IMR-90 (cell line): ENCODE measurements at regions not wholly inside any gene's neighbourhood (a gene's known extent, or its start where the extent isn't known, plus 50 kb on each side); places are given as distances from the start of the nearest gene placed in this dataset.

ENCODE experiments used
- ATAC-seq: fragments of 200-7000 bp; cut with Tn5 transposase; 2 replicates; pipeline ENCODE4 v1.9.1; 2020; ENCODE audit warnings: low read depth, mild to moderate bottlenecking, moderate library complexity
- BruUV-seq: library from RNA; stranded (reverse); fragments of 400-500 nt; replicated peaks from 2 replicates; lab custom pipeline; 2021; lab: Mats Ljungman, UMichigan
- CTCF ChIA-PET: fragments of 300-600 bp; formaldehyde crosslinking; extraction: SDS; loops from one replicate; lab custom pipeline; 2021; ENCODE audit warnings: antibody characterized with exemption; lab: Yijun Ruan, JAX
- POLR2A ChIA-PET: fragments of 300-600 bp; sonication (Branson Sonifier 250); formaldehyde crosslinking; loops from one replicate; lab custom pipeline; 2022; ENCODE audit warnings: antibody characterized with exemption; ENCODE audit not compliant: unreplicated experiment; lab: Charles Lee
- DNase-seq: peaks from one replicate; pipeline ENCODE4 v3.0.0; 2013
- H2AFZ ChIP-seq: replicated peaks from 2 replicates; pipeline ENCODE3; 2013; ENCODE audit warnings: low read length, mild to moderate bottlenecking; ENCODE audit not compliant: poor library complexity
- H2AK5ac ChIP-seq: 2 replicates; pipeline ENCODE4 v1.6.1; 2013; ENCODE audit warnings: low read depth, low read length, inconsistent platforms
- H2AK9ac ChIP-seq: replicated peaks from 2 replicates; pipeline ENCODE3; 2013; ENCODE audit warnings: mild to moderate bottlenecking, low read depth, low read length, moderate library complexity; ENCODE audit not compliant: poor library complexity
- H2BK120ac ChIP-seq: 2 replicates; pipeline ENCODE4 v1.6.1; 2013; ENCODE audit warnings: low read depth, low read length, inconsistent platforms
- H2BK15ac ChIP-seq: 3 replicates; pipeline ENCODE4 v1.6.1; 2013; ENCODE audit warnings: low read depth, low read length, inconsistent platforms
- H2BK20ac ChIP-seq: 2 replicates; pipeline ENCODE4 v1.6.1; 2013; ENCODE audit warnings: low read depth, mild to moderate bottlenecking, inconsistent platforms, low read length, moderate library complexity
- H2BK5ac ChIP-seq: 2 replicates; pipeline ENCODE4 v1.6.1; 2013; ENCODE audit warnings: mild to moderate bottlenecking, low read depth, low read length, inconsistent platforms; ENCODE audit not compliant: poor library complexity, severe bottlenecking
- H3K14ac ChIP-seq: replicated peaks from 2 replicates; pipeline ENCODE4 v1.6.1; 2013; ENCODE audit warnings: low read depth, low read length, inconsistent platforms
- H3K18ac ChIP-seq: 2 replicates; pipeline ENCODE4 v1.6.1; 2013; ENCODE audit warnings: low read depth, low read length, control low read depth
- H3K23ac ChIP-seq: 2 replicates; pipeline ENCODE4 v1.6.1; 2013; ENCODE audit warnings: low read depth, low read length, inconsistent platforms
- H3K27ac ChIP-seq: 2 replicates; pipeline ENCODE4 v1.5.1; 2013; ENCODE audit warnings: mild to moderate bottlenecking, control low read depth, low read length; ENCODE audit not compliant: insufficient read depth
- H3K27me3 ChIP-seq: 2 replicates; pipeline ENCODE4 v1.6.1; 2013; ENCODE audit warnings: low read length; ENCODE audit not compliant: control insufficient read depth, insufficient read depth
- H3K36me3 ChIP-seq: 2 replicates; pipeline ENCODE4 v1.6.1; 2013; ENCODE audit warnings: low read length, mixed read lengths; ENCODE audit not compliant: control insufficient read depth, insufficient read depth
- H3K4ac ChIP-seq: 2 replicates; pipeline ENCODE4 v1.6.1; 2013; ENCODE audit warnings: low read depth, low read length, inconsistent platforms
- H3K4me1 ChIP-seq: 2 replicates; pipeline ENCODE4 v1.6.1; 2013; ENCODE audit warnings: low read length, mixed read lengths; ENCODE audit not compliant: control insufficient read depth, insufficient read depth
- H3K4me2 ChIP-seq: 2 replicates; pipeline ENCODE4 v1.6.1; 2013; ENCODE audit warnings: low read depth, mild to moderate bottlenecking, control low read depth, low read length, moderate library complexity
- H3K4me3 ChIP-seq: 2 replicates; pipeline ENCODE4 v1.5.1; 2013; ENCODE audit warnings: low read depth, mild to moderate bottlenecking, control low read depth, low read length, moderate library complexity; ENCODE audit not compliant: insufficient read depth
- H3K56ac ChIP-seq: 2 replicates; pipeline ENCODE4 v1.6.1; 2013; ENCODE audit warnings: low read length, inconsistent platforms; ENCODE audit not compliant: insufficient read depth; ENCODE audit errors: extremely low read depth
- H3K79me1 ChIP-seq, 2 experiments: 2 replicates each; pipeline ENCODE4 v1.6.1; 2013; ENCODE audit warnings: low read length in 2 of 2, inconsistent platforms in 1 of 2, low read depth in 1 of 2
- H3K9ac ChIP-seq: 2 replicates; pipeline ENCODE4 v1.6.1; 2013; ENCODE audit warnings: low read depth, low read length, control low read depth
- H3K9me1 ChIP-seq: 2 replicates; pipeline ENCODE4 v1.6.1; 2013; ENCODE audit warnings: low read length, inconsistent platforms; ENCODE audit not compliant: insufficient read depth
- H3K9me3 ChIP-seq: 2 replicates; pipeline ENCODE4 v1.6.1; 2013; ENCODE audit warnings: low read length; ENCODE audit not compliant: control insufficient read depth, insufficient read depth
- H4K20me1 ChIP-seq: 2 replicates; pipeline ENCODE4 v1.6.1; 2013; ENCODE audit warnings: low read length, inconsistent platforms; ENCODE audit not compliant: insufficient read depth
- H4K5ac ChIP-seq: 2 replicates; pipeline ENCODE4 v1.6.1; 2013; ENCODE audit warnings: mild to moderate bottlenecking, low read depth, low read length, control low read depth
- H4K8ac ChIP-seq, 2 experiments: 2 replicates each; pipeline ENCODE4 v1.6.1; 2013; ENCODE audit warnings: low read depth in 2 of 2, low read length in 2 of 2, control low read depth in 1 of 2, inconsistent platforms in 1 of 2
- H4K91ac ChIP-seq: 2 replicates; pipeline ENCODE4 v1.6.1; 2013; ENCODE audit warnings: low read depth, low read length, inconsistent platforms; ENCODE audit not compliant: insufficient read depth
- BHLHE40 ChIP-seq: fragments of 150-350 bp; IDR thresholded peaks from 2 replicates; pipeline ENCODE4 v1.6.1; 2016; ENCODE audit warnings: mild to moderate bottlenecking, low read depth, low read length
- CEBPB ChIP-seq: IDR thresholded peaks from 2 replicates; pipeline ENCODE4 v1.6.1; 2012; ENCODE audit warnings: low read depth, low read length, improper control_type of control experiment
- CHD1 ChIP-seq: IDR thresholded peaks from 2 replicates; pipeline ENCODE4 v1.6.1; 2012; ENCODE audit warnings: low read depth, low read length, improper control_type of control experiment
- FOS ChIP-seq: fragments of 150-350 bp; IDR thresholded peaks from 2 replicates; pipeline ENCODE4 v1.6.1; 2016; ENCODE audit warnings: low read depth, low read length
- MAFK ChIP-seq: IDR thresholded peaks from 2 replicates; pipeline ENCODE4 v1.6.1; 2012; ENCODE audit warnings: low read depth, low read length, improper control_type of control experiment
- MAZ ChIP-seq: IDR thresholded peaks from 2 replicates; pipeline ENCODE4 v1.6.1; 2012; ENCODE audit warnings: low read depth, mild to moderate bottlenecking, low read length, improper control_type of control experiment, moderate library complexity, borderline replicate concordance
- MXI1 ChIP-seq: IDR thresholded peaks from 2 replicates; pipeline ENCODE4 v1.6.1; 2012; ENCODE audit warnings: low read depth, mild to moderate bottlenecking, low read length, moderate library complexity, borderline replicate concordance
- NFE2L2 ChIP-seq: fragments of 150-350 bp; IDR thresholded peaks from 2 replicates; pipeline ENCODE4 v1.6.1; 2016; ENCODE audit warnings: low read depth, mild to moderate bottlenecking, low read length
- POLR2A ChIP-seq: IDR thresholded peaks from 2 replicates; pipeline ENCODE4 v1.6.1; 2012; ENCODE audit warnings: mild to moderate bottlenecking, low read depth, low read length
- RAD21 ChIP-seq: IDR thresholded peaks from 2 replicates; pipeline ENCODE4 v1.6.1; 2012; ENCODE audit warnings: low read length, improper control_type of control experiment
- RCOR1 ChIP-seq: IDR thresholded peaks from 2 replicates; pipeline ENCODE4 v1.6.1; 2012; ENCODE audit warnings: mild to moderate bottlenecking, low read length, improper control_type of control experiment; ENCODE audit not compliant: insufficient replicate concordance
- RFX5 ChIP-seq: IDR thresholded peaks from 2 replicates; pipeline ENCODE4 v1.8.0; 2012; ENCODE audit warnings: low read depth, mild to moderate bottlenecking, low read length, moderate library complexity
- SMC3 ChIP-seq: fragments of 150-350 bp; IDR thresholded peaks from 2 replicates; pipeline ENCODE4 v1.6.1; 2016; ENCODE audit warnings: low read depth, mild to moderate bottlenecking, antibody characterized with exemption, low read length, moderate library complexity
- WGBS, 2 experiments: methylation state at CpG; one replicate each; pipeline versions ENCODE4 v1.1.5 to v1.1.7; 2013; ENCODE audit warnings: missing lambda C conversion rate in 2 of 2; ENCODE audit not compliant: insufficient read length in 1 of 2; ENCODE audit errors: extremely low coverage in 2 of 2; 5-methylcytosine and 5-hydroxymethylcytosine counted together
- dilution Hi-C: fragments of 300-500 bp; cut with HindIII; formaldehyde crosslinking; loops from one replicate; pipeline ENCODE4 v1.14.3; 2018; ENCODE audit warnings: low sequenced_read_pairs; ENCODE audit not compliant: unreplicated experiment
- in situ Hi-C: fragments of 300-500 bp; cut with MboI; formaldehyde crosslinking; loops from 3 replicates; pipeline ENCODE4 v1.14.3; 2019; ENCODE audit warnings: low sequenced_read_pairs, inconsistent platforms, mixed read lengths
- intact Hi-C: fragments of 100-400 bp; cut with micrococcal nuclease; formaldehyde crosslinking; loops from 2 replicates; pipeline ENCODE4 v1.10.0; 2022
- TF ChIP-seq, protein P1 (sequence below): fragments of 150-350 bp; IDR thresholded peaks from 2 replicates; pipeline ENCODE4 v1.6.1; 2017; ENCODE audit warnings: mild to moderate bottlenecking, antibody characterized with exemption, low read length, low read depth
- TF ChIP-seq, protein P2 (sequence below): conservative IDR thresholded peaks from 2 replicates; pipeline ENCODE4 v1.5.1; 2012; ENCODE audit warnings: mild to moderate bottlenecking, low read depth, low read length, improper control_type of control experiment
- TF ChIP-seq, protein P3 (sequence below): fragments of 150-350 bp; IDR thresholded peaks from 2 replicates; pipeline ENCODE4 v1.6.1; 2016; ENCODE audit warnings: low read depth, mild to moderate bottlenecking, low read length, moderate library complexity, borderline replicate concordance

DNA sequence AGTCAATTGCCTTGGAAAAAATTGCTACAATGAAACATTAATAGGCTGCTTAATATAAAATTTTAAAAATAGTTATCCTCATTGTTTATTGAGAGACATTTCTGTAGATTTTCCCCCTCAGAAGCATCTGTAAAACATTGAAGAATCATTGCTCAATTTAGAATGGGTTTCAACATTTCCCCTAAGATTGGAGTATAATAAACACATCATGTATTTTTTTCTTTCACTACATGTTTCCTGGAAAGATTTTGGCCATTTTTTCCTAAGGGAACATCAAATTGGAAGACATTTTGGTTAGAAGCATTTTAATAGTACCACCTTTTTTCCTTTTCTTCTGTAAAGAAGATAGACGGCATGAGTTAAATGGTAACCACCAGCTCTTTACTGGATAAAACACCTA, 443.2 kb upstream of the SPHKAP start:
- no peak overlapping the region for H4K91ac ChIP-seq
- H2BK20ac ChIP-seq, result no peak overlapping the region
- H3K27me3 ChIP-seq, result no peaks in the 10 kb centered on the region
- H3K9me1 ChIP-seq, result no peaks in the 10 kb centered on the region
- ATAC-seq (no peak), DNase-seq (no peak)
- no peak overlapping the region for H2BK5ac ChIP-seq
- no peak overlapping the region for H4K8ac ChIP-seq
- no peak overlapping the region for H2AK9ac ChIP-seq
- H3K27ac ChIP-seq, result no peak overlapping the region
- no peak overlapping the region for H3K18ac ChIP-seq
- no peak overlapping the region for H3K56ac ChIP-seq
- no TSS peak for BruUV-seq
- H3K4me2 ChIP-seq, result no peak overlapping the region
- H3K4me3 ChIP-seq, result no peak overlapping the region
- no peak overlapping the region for H3K23ac ChIP-seq
- no peak overlapping the region for H2AK5ac ChIP-seq
- no peak overlapping the region for H2BK120ac ChIP-seq
- H2BK15ac ChIP-seq, result no peak overlapping the region
- H4K20me1 ChIP-seq, result no peaks in the 10 kb centered on the region
- H3K9me3 ChIP-seq, result peaks cover 5% of the 10 kb centered on the region; the same call in 1 of the 2 replicates
- no peak overlapping the region for H2AFZ ChIP-seq
- ChIA-PET POLR2A (no interaction called here), CTCF (no interaction called here)
- no peak overlapping the region for H3K9ac ChIP-seq
- H3K14ac ChIP-seq, result no peak overlapping the region
- no peaks in the 10 kb centered on the region for H3K4me1 ChIP-seq
- TF ChIP-seq SMC3 (no peak), MAFK (no peak), RAD21 (no peak), BHLHE40 (no peak), NFE2L2 (no peak), MAZ (no peak), MXI1 (no peak), CEBPB (no peak), CHD1 (no peak), RCOR1 (no peak), POLR2A (no peak), FOS (no peak), RFX5 (no peak)
- TF ChIP-seq, protein P1, sequence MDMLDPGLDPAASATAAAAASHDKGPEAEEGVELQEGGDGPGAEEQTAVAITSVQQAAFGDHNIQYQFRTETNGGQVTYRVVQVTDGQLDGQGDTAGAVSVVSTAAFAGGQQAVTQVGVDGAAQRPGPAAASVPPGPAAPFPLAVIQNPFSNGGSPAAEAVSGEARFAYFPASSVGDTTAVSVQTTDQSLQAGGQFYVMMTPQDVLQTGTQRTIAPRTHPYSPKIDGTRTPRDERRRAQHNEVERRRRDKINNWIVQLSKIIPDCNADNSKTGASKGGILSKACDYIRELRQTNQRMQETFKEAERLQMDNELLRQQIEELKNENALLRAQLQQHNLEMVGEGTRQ, result no peak
- TF ChIP-seq, protein P2, sequence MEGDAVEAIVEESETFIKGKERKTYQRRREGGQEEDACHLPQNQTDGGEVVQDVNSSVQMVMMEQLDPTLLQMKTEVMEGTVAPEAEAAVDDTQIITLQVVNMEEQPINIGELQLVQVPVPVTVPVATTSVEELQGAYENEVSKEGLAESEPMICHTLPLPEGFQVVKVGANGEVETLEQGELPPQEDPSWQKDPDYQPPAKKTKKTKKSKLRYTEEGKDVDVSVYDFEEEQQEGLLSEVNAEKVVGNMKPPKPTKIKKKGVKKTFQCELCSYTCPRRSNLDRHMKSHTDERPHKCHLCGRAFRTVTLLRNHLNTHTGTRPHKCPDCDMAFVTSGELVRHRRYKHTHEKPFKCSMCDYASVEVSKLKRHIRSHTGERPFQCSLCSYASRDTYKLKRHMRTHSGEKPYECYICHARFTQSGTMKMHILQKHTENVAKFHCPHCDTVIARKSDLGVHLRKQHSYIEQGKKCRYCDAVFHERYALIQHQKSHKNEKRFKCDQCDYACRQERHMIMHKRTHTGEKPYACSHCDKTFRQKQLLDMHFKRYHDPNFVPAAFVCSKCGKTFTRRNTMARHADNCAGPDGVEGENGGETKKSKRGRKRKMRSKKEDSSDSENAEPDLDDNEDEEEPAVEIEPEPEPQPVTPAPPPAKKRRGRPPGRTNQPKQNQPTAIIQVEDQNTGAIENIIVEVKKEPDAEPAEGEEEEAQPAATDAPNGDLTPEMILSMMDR, result no peak
- TF ChIP-seq, protein P3, sequence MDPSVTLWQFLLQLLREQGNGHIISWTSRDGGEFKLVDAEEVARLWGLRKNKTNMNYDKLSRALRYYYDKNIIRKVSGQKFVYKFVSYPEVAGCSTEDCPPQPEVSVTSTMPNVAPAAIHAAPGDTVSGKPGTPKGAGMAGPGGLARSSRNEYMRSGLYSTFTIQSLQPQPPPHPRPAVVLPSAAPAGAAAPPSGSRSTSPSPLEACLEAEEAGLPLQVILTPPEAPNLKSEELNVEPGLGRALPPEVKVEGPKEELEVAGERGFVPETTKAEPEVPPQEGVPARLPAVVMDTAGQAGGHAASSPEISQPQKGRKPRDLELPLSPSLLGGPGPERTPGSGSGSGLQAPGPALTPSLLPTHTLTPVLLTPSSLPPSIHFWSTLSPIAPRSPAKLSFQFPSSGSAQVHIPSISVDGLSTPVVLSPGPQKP, result no peak
- H3K4ac ChIP-seq, result no peak overlapping the region
- WGBS, 2 experiments, result no CpG with 5 or more reads among the region's 1 CpG
- H4K5ac ChIP-seq, result no peak overlapping the region
- intact Hi-C loops, result no loop called here
- in situ Hi-C loops, result no loop called here
- dilution Hi-C loops, result no loop called here
- H3K36me3 ChIP-seq, result no peaks in the 10 kb centered on the region
- no peaks in the 10 kb centered on the region for H3K79me1 ChIP-seq
